IMR-90 (cell line): ENCODE measurements at regions not wholly inside any gene's neighbourhood (a gene's known extent, or its start where the extent isn't known, plus 50 kb on each side); places are given as distances from the start of the nearest gene placed in this dataset.

Experiments used
- ATAC-seq: fragments of 200-7000 bp; cut with Tn5 transposase; 2 replicates; pipeline ENCODE4 v1.9.1; 2020; ENCODE audit warnings: low read depth, mild to moderate bottlenecking, moderate library complexity
- BruUV-seq: library from RNA; stranded (reverse); fragments of 400-500 nt; replicated peaks from 2 replicates; lab custom pipeline; 2021; lab: Mats Ljungman, UMichigan
- CTCF ChIA-PET: fragments of 300-600 bp; formaldehyde crosslinking; extraction: SDS; loops from one replicate; lab custom pipeline; 2021; ENCODE audit warnings: antibody characterized with exemption; lab: Yijun Ruan, JAX
- POLR2A ChIA-PET: fragments of 300-600 bp; sonication (Branson Sonifier 250); formaldehyde crosslinking; loops from one replicate; lab custom pipeline; 2022; ENCODE audit warnings: antibody characterized with exemption; ENCODE audit not compliant: unreplicated experiment; lab: Charles Lee
- DNase-seq: peaks from one replicate; pipeline ENCODE4 v3.0.0; 2013
- H2AFZ ChIP-seq: replicated peaks from 2 replicates; pipeline ENCODE3; 2013; ENCODE audit warnings: low read length, mild to moderate bottlenecking; ENCODE audit not compliant: poor library complexity
- H2AK5ac ChIP-seq: 2 replicates; pipeline ENCODE4 v1.6.1; 2013; ENCODE audit warnings: low read depth, low read length, inconsistent platforms
- H2AK9ac ChIP-seq: replicated peaks from 2 replicates; pipeline ENCODE3; 2013; ENCODE audit warnings: mild to moderate bottlenecking, low read depth, low read length, moderate library complexity; ENCODE audit not compliant: poor library complexity
- H2BK120ac ChIP-seq: 2 replicates; pipeline ENCODE4 v1.6.1; 2013; ENCODE audit warnings: low read depth, low read length, inconsistent platforms
- H2BK15ac ChIP-seq: 3 replicates; pipeline ENCODE4 v1.6.1; 2013; ENCODE audit warnings: low read depth, low read length, inconsistent platforms
- H2BK20ac ChIP-seq: 2 replicates; pipeline ENCODE4 v1.6.1; 2013; ENCODE audit warnings: low read depth, mild to moderate bottlenecking, inconsistent platforms, low read length, moderate library complexity
- H2BK5ac ChIP-seq: 2 replicates; pipeline ENCODE4 v1.6.1; 2013; ENCODE audit warnings: mild to moderate bottlenecking, low read depth, low read length, inconsistent platforms; ENCODE audit not compliant: poor library complexity, severe bottlenecking
- H3K14ac ChIP-seq: replicated peaks from 2 replicates; pipeline ENCODE4 v1.6.1; 2013; ENCODE audit warnings: low read depth, low read length, inconsistent platforms
- H3K18ac ChIP-seq: 2 replicates; pipeline ENCODE4 v1.6.1; 2013; ENCODE audit warnings: low read depth, low read length, control low read depth
- H3K23ac ChIP-seq: 2 replicates; pipeline ENCODE4 v1.6.1; 2013; ENCODE audit warnings: low read depth, low read length, inconsistent platforms
- H3K27ac ChIP-seq: 2 replicates; pipeline ENCODE4 v1.5.1; 2013; ENCODE audit warnings: mild to moderate bottlenecking, control low read depth, low read length; ENCODE audit not compliant: insufficient read depth
- H3K27me3 ChIP-seq: 2 replicates; pipeline ENCODE4 v1.6.1; 2013; ENCODE audit warnings: low read length; ENCODE audit not compliant: control insufficient read depth, insufficient read depth
- H3K36me3 ChIP-seq: 2 replicates; pipeline ENCODE4 v1.6.1; 2013; ENCODE audit warnings: low read length, mixed read lengths; ENCODE audit not compliant: control insufficient read depth, insufficient read depth
- H3K4ac ChIP-seq: 2 replicates; pipeline ENCODE4 v1.6.1; 2013; ENCODE audit warnings: low read depth, low read length, inconsistent platforms
- H3K4me1 ChIP-seq: 2 replicates; pipeline ENCODE4 v1.6.1; 2013; ENCODE audit warnings: low read length, mixed read lengths; ENCODE audit not compliant: control insufficient read depth, insufficient read depth
- H3K4me2 ChIP-seq: 2 replicates; pipeline ENCODE4 v1.6.1; 2013; ENCODE audit warnings: low read depth, mild to moderate bottlenecking, control low read depth, low read length, moderate library complexity
- H3K4me3 ChIP-seq: 2 replicates; pipeline ENCODE4 v1.5.1; 2013; ENCODE audit warnings: low read depth, mild to moderate bottlenecking, control low read depth, low read length, moderate library complexity; ENCODE audit not compliant: insufficient read depth
- H3K56ac ChIP-seq: 2 replicates; pipeline ENCODE4 v1.6.1; 2013; ENCODE audit warnings: low read length, inconsistent platforms; ENCODE audit not compliant: insufficient read depth; ENCODE audit errors: extremely low read depth
- H3K79me1 ChIP-seq, 2 experiments: 2 replicates each; pipeline ENCODE4 v1.6.1; 2013; ENCODE audit warnings: low read length in 2 of 2, inconsistent platforms in 1 of 2, low read depth in 1 of 2
- H3K9ac ChIP-seq: 2 replicates; pipeline ENCODE4 v1.6.1; 2013; ENCODE audit warnings: low read depth, low read length, control low read depth
- H3K9me1 ChIP-seq: 2 replicates; pipeline ENCODE4 v1.6.1; 2013; ENCODE audit warnings: low read length, inconsistent platforms; ENCODE audit not compliant: insufficient read depth
- H3K9me3 ChIP-seq: 2 replicates; pipeline ENCODE4 v1.6.1; 2013; ENCODE audit warnings: low read length; ENCODE audit not compliant: control insufficient read depth, insufficient read depth
- H4K20me1 ChIP-seq: 2 replicates; pipeline ENCODE4 v1.6.1; 2013; ENCODE audit warnings: low read length, inconsistent platforms; ENCODE audit not compliant: insufficient read depth
- H4K5ac ChIP-seq: 2 replicates; pipeline ENCODE4 v1.6.1; 2013; ENCODE audit warnings: mild to moderate bottlenecking, low read depth, low read length, control low read depth
- H4K8ac ChIP-seq, 2 experiments: 2 replicates each; pipeline ENCODE4 v1.6.1; 2013; ENCODE audit warnings: low read depth in 2 of 2, low read length in 2 of 2, control low read depth in 1 of 2, inconsistent platforms in 1 of 2
- H4K91ac ChIP-seq: 2 replicates; pipeline ENCODE4 v1.6.1; 2013; ENCODE audit warnings: low read depth, low read length, inconsistent platforms; ENCODE audit not compliant: insufficient read depth
- BHLHE40 ChIP-seq: fragments of 150-350 bp; IDR thresholded peaks from 2 replicates; pipeline ENCODE4 v1.6.1; 2016; ENCODE audit warnings: mild to moderate bottlenecking, low read depth, low read length
- MAFK ChIP-seq: IDR thresholded peaks from 2 replicates; pipeline ENCODE4 v1.6.1; 2012; ENCODE audit warnings: low read depth, low read length, improper control_type of control experiment
- MAZ ChIP-seq: IDR thresholded peaks from 2 replicates; pipeline ENCODE4 v1.6.1; 2012; ENCODE audit warnings: low read depth, mild to moderate bottlenecking, low read length, improper control_type of control experiment, moderate library complexity, borderline replicate concordance
- MXI1 ChIP-seq: IDR thresholded peaks from 2 replicates; pipeline ENCODE4 v1.6.1; 2012; ENCODE audit warnings: low read depth, mild to moderate bottlenecking, low read length, moderate library complexity, borderline replicate concordance
- RAD21 ChIP-seq: IDR thresholded peaks from 2 replicates; pipeline ENCODE4 v1.6.1; 2012; ENCODE audit warnings: low read length, improper control_type of control experiment
- RCOR1 ChIP-seq: IDR thresholded peaks from 2 replicates; pipeline ENCODE4 v1.6.1; 2012; ENCODE audit warnings: mild to moderate bottlenecking, low read length, improper control_type of control experiment; ENCODE audit not compliant: insufficient replicate concordance
- RFX5 ChIP-seq: IDR thresholded peaks from 2 replicates; pipeline ENCODE4 v1.8.0; 2012; ENCODE audit warnings: low read depth, mild to moderate bottlenecking, low read length, moderate library complexity
- WGBS, 2 experiments: methylation state at CpG; one replicate each; pipeline versions ENCODE4 v1.1.5 to v1.1.7; 2013; ENCODE audit warnings: missing lambda C conversion rate in 2 of 2; ENCODE audit not compliant: insufficient read length in 1 of 2; ENCODE audit errors: extremely low coverage in 2 of 2; 5-methylcytosine and 5-hydroxymethylcytosine counted together
- dilution Hi-C: fragments of 300-500 bp; cut with HindIII; formaldehyde crosslinking; loops from one replicate; pipeline ENCODE4 v1.14.3; 2018; ENCODE audit warnings: low sequenced_read_pairs; ENCODE audit not compliant: unreplicated experiment
- in situ Hi-C: fragments of 300-500 bp; cut with MboI; formaldehyde crosslinking; loops from 3 replicates; pipeline ENCODE4 v1.14.3; 2019; ENCODE audit warnings: low sequenced_read_pairs, inconsistent platforms, mixed read lengths
- intact Hi-C: fragments of 100-400 bp; cut with micrococcal nuclease; formaldehyde crosslinking; loops from 2 replicates; pipeline ENCODE4 v1.10.0; 2022
- TF ChIP-seq, protein P1 (sequence below): fragments of 150-350 bp; IDR thresholded peaks from 2 replicates; pipeline ENCODE4 v1.6.1; 2016; ENCODE audit warnings: low read depth, mild to moderate bottlenecking, low read length, moderate library complexity, borderline replicate concordance

DNA sequence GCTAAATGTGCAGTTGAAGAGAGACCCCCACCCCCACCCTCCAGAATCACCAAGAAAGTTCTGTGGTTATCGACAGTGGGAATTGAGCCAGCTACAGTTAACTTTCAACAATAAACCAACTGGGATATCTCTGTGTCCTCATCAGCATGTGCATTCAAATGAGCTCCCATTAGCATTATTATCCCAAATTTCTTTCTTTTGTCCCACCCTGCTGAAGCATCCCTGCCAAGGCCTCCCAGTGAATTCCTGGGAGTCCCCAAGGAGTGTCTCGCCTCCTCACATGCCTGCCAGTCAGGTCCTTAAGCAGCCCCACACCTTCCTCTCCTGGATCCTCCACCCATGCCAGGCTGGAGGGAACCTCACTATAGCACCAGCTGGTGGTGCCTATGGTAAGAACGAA is 422.1 kb upstream of the HNRNPA3 start:
- no peak overlapping the region for H3K4me2 ChIP-seq
- H2BK15ac ChIP-seq: no peak overlapping the region
- no peak overlapping the region for H2BK20ac ChIP-seq
- H4K5ac ChIP-seq: no peak overlapping the region
- H4K8ac ChIP-seq: no peak overlapping the region
- no peak overlapping the region for H3K23ac ChIP-seq
- no peak overlapping the region for H3K18ac ChIP-seq
- H3K36me3 ChIP-seq: no peaks in the 10 kb centered on the region
- H3K9me3 ChIP-seq: no peaks in the 10 kb centered on the region
- H2AK5ac ChIP-seq: no peak overlapping the region
- intact Hi-C loops (no loop called here), dilution Hi-C loops (no loop called here), in situ Hi-C loops (no loop called here)
- 20% methylated on average over 1 of the region's 3 CpGs; no CpG with 5 or more reads in 1 of the 2 experiments for WGBS, 2 experiments
- H4K20me1 ChIP-seq: no peaks in the 10 kb centered on the region
- POLR2A ChIA-PET: no interaction called here
- H3K4me3 ChIP-seq: no peak overlapping the region
- H3K4ac ChIP-seq: no peak overlapping the region
- H2BK5ac ChIP-seq: no peak overlapping the region
- H3K9ac ChIP-seq: no peak overlapping the region
- no peaks in the 10 kb centered on the region for H3K27me3 ChIP-seq
- TF ChIP-seq MAFK: no peak
- TF ChIP-seq MAZ: no peak
- TF ChIP-seq MXI1: no peak
- TF ChIP-seq BHLHE40: no peak
- TF ChIP-seq RCOR1: no peak
- TF ChIP-seq, protein P1, sequence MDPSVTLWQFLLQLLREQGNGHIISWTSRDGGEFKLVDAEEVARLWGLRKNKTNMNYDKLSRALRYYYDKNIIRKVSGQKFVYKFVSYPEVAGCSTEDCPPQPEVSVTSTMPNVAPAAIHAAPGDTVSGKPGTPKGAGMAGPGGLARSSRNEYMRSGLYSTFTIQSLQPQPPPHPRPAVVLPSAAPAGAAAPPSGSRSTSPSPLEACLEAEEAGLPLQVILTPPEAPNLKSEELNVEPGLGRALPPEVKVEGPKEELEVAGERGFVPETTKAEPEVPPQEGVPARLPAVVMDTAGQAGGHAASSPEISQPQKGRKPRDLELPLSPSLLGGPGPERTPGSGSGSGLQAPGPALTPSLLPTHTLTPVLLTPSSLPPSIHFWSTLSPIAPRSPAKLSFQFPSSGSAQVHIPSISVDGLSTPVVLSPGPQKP: no peak
- TF ChIP-seq RAD21: no peak
- no peak for TF ChIP-seq RFX5
- CTCF ChIA-PET: no interaction called here
- H3K14ac ChIP-seq: no peak overlapping the region
- H2AFZ ChIP-seq: no peak overlapping the region
- BruUV-seq: no TSS peak
- H3K56ac ChIP-seq: no peak overlapping the region
- no peak overlapping the region for H3K27ac ChIP-seq
- H3K79me1 ChIP-seq: no peaks in the 10 kb centered on the region
- no peaks in the 10 kb centered on the region for H3K9me1 ChIP-seq
- H2AK9ac ChIP-seq: no peak overlapping the region
- ATAC-seq: no peak
- H3K4me1 ChIP-seq: no peaks in the 10 kb centered on the region
- no peak overlapping the region for H4K91ac ChIP-seq
- no peak for DNase-seq
- H2BK120ac ChIP-seq: no peak overlapping the region
